ENCODE measurements at regions not wholly inside any gene's neighbourhood (a gene's known extent, or its start where the extent isn't known, plus 50 kb on each side); places are given as distances from the start of the nearest gene placed in this dataset.
"Not testable (repeated sequence)": the region's sequence is repeated elsewhere in the genome, so short reads cannot be mapped to it uniquely, and the experiment has no call there.

GRCh38 chr13:63773476-63773875 is 2357.8 kb upstream of the PCDH20 start:
- no peaks in the 10 kb centered on the region for H3K4me1 Mint-ChIP-seq (ENCODE audit: low read depth, unreplicated experiment)
- H3K27ac ChIP-seq (ENCODE audit: low read depth, low read length) = no peak overlapping the region
- DNase-seq (ENCODE audit: low read depth) (no peak), FAIRE-seq (no peak)
- H3K27me3 ChIP-seq (ENCODE audit: insufficient read depth, low read length) = no peaks in the 10 kb centered on the region
- no peaks in the 10 kb centered on the region for H3K36me3 Mint-ChIP-seq (ENCODE audit: low read depth, unreplicated experiment)
- no peak overlapping the region for H3K4me3 ChIP-seq (ENCODE audit: insufficient read depth, low read depth, low read length)
- no peaks in the 10 kb centered on the region for H4K20me1 ChIP-seq (ENCODE audit: insufficient read depth, low read length)
- no peaks in the 10 kb centered on the region for H3K4me1 ChIP-seq (ENCODE audit: insufficient read depth, low read length)
- no peak overlapping the region for H3K4me2 ChIP-seq (ENCODE audit: low read length)
- H3K27me3 Mint-ChIP-seq (ENCODE audit: low read depth, unreplicated experiment) = no peaks in the 10 kb centered on the region
- no peaks in the 10 kb centered on the region for H3K9me3 ChIP-seq (ENCODE audit: insufficient read depth, low read depth, low read length)
- no peak overlapping the region for H3K27ac Mint-ChIP-seq (ENCODE audit: unreplicated experiment)
- H3K9ac ChIP-seq (ENCODE audit: low read length) = no peak overlapping the region
- H3K9me3 Mint-ChIP-seq (ENCODE audit: unreplicated experiment) = peaks cover 2% of the 10 kb centered on the region
- no peak overlapping the region for H3K4me3 Mint-ChIP-seq (ENCODE audit: unreplicated experiment)
- TF ChIP-seq EZH2 (IDR thresholded peaks at IDR 0.05; ENCODE audit: insufficient read depth, low read length) = no peak
- TF ChIP-seq CTCF (IDR thresholded peaks at IDR 0.05; ENCODE audit: insufficient read depth, low read depth, low read length) = no peak
- H3K36me3 ChIP-seq (ENCODE audit: insufficient read depth, low read length) = no peaks in the 10 kb centered on the region
- H3K79me2 ChIP-seq (ENCODE audit: insufficient read depth, low read length) = no peaks in the 10 kb centered on the region
- H2AFZ ChIP-seq (ENCODE audit: low read depth, low read length) = no peak overlapping the region

- not testable (repeated sequence) for FAIRE-seq; H3K27ac Mint-ChIP-seq (ENCODE audit: unreplicated experiment); H4K20me1 ChIP-seq (ENCODE audit: insufficient read depth, low read length); H3K27me3 Mint-ChIP-seq (ENCODE audit: low read depth, unreplicated experiment); H3K27me3 ChIP-seq (ENCODE audit: insufficient read depth, low read length); H3K9me3 Mint-ChIP-seq (ENCODE audit: unreplicated experiment); H3K4me1 ChIP-seq (ENCODE audit: insufficient read depth, low read length); H3K4me3 Mint-ChIP-seq (ENCODE audit: unreplicated experiment); H3K9ac ChIP-seq (ENCODE audit: low read length); H2AFZ ChIP-seq (ENCODE audit: low read depth, low read length); H3K4me2 ChIP-seq (ENCODE audit: low read length); H3K9me3 ChIP-seq (ENCODE audit: insufficient read depth, low read depth, low read length); H3K4me1 Mint-ChIP-seq (ENCODE audit: low read depth, unreplicated experiment); H3K4me3 ChIP-seq (ENCODE audit: insufficient read depth, low read depth, low read length); H3K36me3 ChIP-seq (ENCODE audit: insufficient read depth, low read length); DNase-seq (ENCODE audit: low read depth); H3K27ac ChIP-seq (ENCODE audit: low read depth, low read length); H3K36me3 Mint-ChIP-seq (ENCODE audit: low read depth, unreplicated experiment); H3K79me2 ChIP-seq (ENCODE audit: insufficient read depth, low read length)
Measured at GRCh38 chr13:63757683-63758082, 2342.0 kb upstream of the PCDH20 start.

- not testable (repeated sequence) for H3K4me1 ChIP-seq (ENCODE audit: insufficient read depth, low read length); H3K9me3 ChIP-seq (ENCODE audit: insufficient read depth, low read depth, low read length); FAIRE-seq; H3K4me2 ChIP-seq (ENCODE audit: low read length); H4K20me1 ChIP-seq (ENCODE audit: insufficient read depth, low read length); H3K4me3 ChIP-seq (ENCODE audit: insufficient read depth, low read depth, low read length); H2AFZ ChIP-seq (ENCODE audit: low read depth, low read length); H3K9ac ChIP-seq (ENCODE audit: low read length); H3K4me3 Mint-ChIP-seq (ENCODE audit: unreplicated experiment); H3K27me3 Mint-ChIP-seq (ENCODE audit: low read depth, unreplicated experiment); H3K27ac Mint-ChIP-seq (ENCODE audit: unreplicated experiment); H3K4me1 Mint-ChIP-seq (ENCODE audit: low read depth, unreplicated experiment); H3K27me3 ChIP-seq (ENCODE audit: insufficient read depth, low read length); DNase-seq (ENCODE audit: low read depth); H3K9me3 Mint-ChIP-seq (ENCODE audit: unreplicated experiment); H3K79me2 ChIP-seq (ENCODE audit: insufficient read depth, low read length); H3K36me3 Mint-ChIP-seq (ENCODE audit: low read depth, unreplicated experiment); H3K36me3 ChIP-seq (ENCODE audit: insufficient read depth, low read length); H3K27ac ChIP-seq (ENCODE audit: low read depth, low read length)
Measured at GRCh38 chr13:63749857-63750256, 2334.2 kb upstream of the PCDH20 start.

- H3K9me3 ChIP-seq (ENCODE audit: insufficient read depth, low read depth, low read length); H3K4me3 ChIP-seq (ENCODE audit: insufficient read depth, low read depth, low read length); H4K20me1 ChIP-seq (ENCODE audit: insufficient read depth, low read length); H3K79me2 ChIP-seq (ENCODE audit: insufficient read depth, low read length); H3K9ac ChIP-seq (ENCODE audit: low read length); FAIRE-seq; H3K27me3 ChIP-seq (ENCODE audit: insufficient read depth, low read length); H3K4me1 Mint-ChIP-seq (ENCODE audit: low read depth, unreplicated experiment); H3K27ac Mint-ChIP-seq (ENCODE audit: unreplicated experiment); H2AFZ ChIP-seq (ENCODE audit: low read depth, low read length); H3K27me3 Mint-ChIP-seq (ENCODE audit: low read depth, unreplicated experiment); H3K4me2 ChIP-seq (ENCODE audit: low read length); H3K36me3 ChIP-seq (ENCODE audit: insufficient read depth, low read length); H3K9me3 Mint-ChIP-seq (ENCODE audit: unreplicated experiment); H3K4me1 ChIP-seq (ENCODE audit: insufficient read depth, low read length); DNase-seq (ENCODE audit: low read depth); H3K4me3 Mint-ChIP-seq (ENCODE audit: unreplicated experiment); H3K36me3 Mint-ChIP-seq (ENCODE audit: low read depth, unreplicated experiment); H3K27ac ChIP-seq (ENCODE audit: low read depth, low read length): not testable (repeated sequence)
Measured at GRCh38 chr13:63741814-63742101, 2326.1 kb upstream of the PCDH20 start.

Data from astrocyte (in vitro differentiated cells and primary cell).